Brain microvascular endothelial cell (primary cell): ENCODE measurements at regions not wholly inside any gene's neighbourhood (a gene's known extent, or its start where the extent isn't known, plus 50 kb on each side); places are given as distances from the start of the nearest gene placed in this dataset.

Experiments used
- DNase-seq: peaks from one replicate; pipeline ENCODE4 v3.0.0-alpha.2; 2020
- H3K27ac ChIP-seq: fragments of 250-450 bp; sonication (Bioruptor Pico); 2 replicates; pipeline ENCODE4 v1.5.1; 2020; ENCODE audit warnings: mild to moderate bottlenecking, moderate library complexity
- H3K27me3 ChIP-seq: fragments of 250-450 bp; sonication (Bioruptor Pico); replicated peaks from 2 replicates; pipeline ENCODE4 v1.5.1; 2020; ENCODE audit warnings: mild to moderate bottlenecking
- H3K36me3 ChIP-seq: fragments of 250-450 bp; sonication (Bioruptor Pico); replicated peaks from 2 replicates; pipeline ENCODE4 v1.5.1; 2020; ENCODE audit warnings: mild to moderate bottlenecking
- H3K4me3 ChIP-seq: 2 replicates; pipeline ENCODE4 v1.5.1; 2011; ENCODE audit warnings: low read depth, mild to moderate bottlenecking, control low read depth, low read length, moderate library complexity
- in situ Hi-C: cut with HindIII; loops from 2 replicates; pipeline ENCODE4 v1.10.0; 2017; ENCODE audit warnings: low sequenced_read_pairs, low pct_ligation_motif_present
- TF ChIP-seq, protein P1 (sequence below): IDR thresholded peaks from 2 replicates; pipeline ENCODE4 v1.5.1; 2011; ENCODE audit warnings: low read depth, mild to moderate bottlenecking, moderate library complexity, low read length, control low read depth, inconsistent platforms; ENCODE audit errors: missing control alignments

DNA sequence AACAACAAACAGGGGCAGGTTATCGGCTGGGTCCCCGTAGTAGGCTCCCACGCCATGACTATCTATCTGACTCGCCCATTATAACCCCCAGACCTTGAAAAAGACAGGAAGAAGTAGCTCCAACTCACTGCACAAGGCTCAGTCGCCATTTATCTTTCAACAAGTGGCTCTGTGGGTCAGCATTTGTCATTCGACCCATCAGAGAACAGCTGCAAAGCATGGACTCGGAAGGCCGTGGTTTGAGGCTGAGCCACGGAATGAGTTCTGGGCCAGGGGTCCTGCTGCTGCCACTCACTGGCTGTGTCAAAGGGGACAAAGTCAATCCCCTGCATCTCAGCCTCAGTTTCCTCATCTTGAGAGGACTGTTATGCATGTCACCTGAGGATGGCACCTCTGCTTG, 131.0 kb downstream of the DMRTA2 start:
- no peak for DNase-seq
- H3K36me3 ChIP-seq, result no peaks in the 10 kb centered on the region
- H3K4me3 ChIP-seq, result no peak overlapping the region
- no peak overlapping the region for H3K27ac ChIP-seq
- TF ChIP-seq, protein P1, sequence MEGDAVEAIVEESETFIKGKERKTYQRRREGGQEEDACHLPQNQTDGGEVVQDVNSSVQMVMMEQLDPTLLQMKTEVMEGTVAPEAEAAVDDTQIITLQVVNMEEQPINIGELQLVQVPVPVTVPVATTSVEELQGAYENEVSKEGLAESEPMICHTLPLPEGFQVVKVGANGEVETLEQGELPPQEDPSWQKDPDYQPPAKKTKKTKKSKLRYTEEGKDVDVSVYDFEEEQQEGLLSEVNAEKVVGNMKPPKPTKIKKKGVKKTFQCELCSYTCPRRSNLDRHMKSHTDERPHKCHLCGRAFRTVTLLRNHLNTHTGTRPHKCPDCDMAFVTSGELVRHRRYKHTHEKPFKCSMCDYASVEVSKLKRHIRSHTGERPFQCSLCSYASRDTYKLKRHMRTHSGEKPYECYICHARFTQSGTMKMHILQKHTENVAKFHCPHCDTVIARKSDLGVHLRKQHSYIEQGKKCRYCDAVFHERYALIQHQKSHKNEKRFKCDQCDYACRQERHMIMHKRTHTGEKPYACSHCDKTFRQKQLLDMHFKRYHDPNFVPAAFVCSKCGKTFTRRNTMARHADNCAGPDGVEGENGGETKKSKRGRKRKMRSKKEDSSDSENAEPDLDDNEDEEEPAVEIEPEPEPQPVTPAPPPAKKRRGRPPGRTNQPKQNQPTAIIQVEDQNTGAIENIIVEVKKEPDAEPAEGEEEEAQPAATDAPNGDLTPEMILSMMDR, result no peak
- H3K27me3 ChIP-seq, result no peaks in the 10 kb centered on the region
- in situ Hi-C loops, result no loop called here

DNA sequence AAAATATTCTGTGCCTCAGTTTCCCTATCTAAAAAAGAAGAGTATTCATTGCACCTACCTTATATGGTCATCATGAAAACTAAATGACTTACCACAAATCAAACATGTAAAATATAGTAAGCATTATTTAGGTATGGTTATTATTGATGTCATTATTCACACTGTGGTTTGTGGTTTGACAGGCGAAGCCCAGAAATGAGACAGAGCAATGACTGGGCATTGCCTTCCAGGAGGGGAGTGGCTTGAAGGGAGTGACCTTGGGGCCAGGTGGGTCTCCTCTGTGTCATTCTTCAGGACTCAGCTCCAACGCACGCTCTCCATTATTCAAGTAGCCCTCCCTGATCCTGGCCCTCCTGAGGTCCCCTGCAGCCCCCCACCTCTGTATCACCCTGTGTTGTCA, 133.7 kb downstream of the DMRTA2 start:
- Histone ChIP-seq H3K36me3 (no peaks in the 10 kb centered on the region), H3K27ac (no peak overlapping the region), H3K27me3 (no peaks in the 10 kb centered on the region), H3K4me3 (no peak overlapping the region)
- TF ChIP-seq, protein P1, result no peak
- no peak for DNase-seq
- in situ Hi-C loops, result no loop called here

DNA sequence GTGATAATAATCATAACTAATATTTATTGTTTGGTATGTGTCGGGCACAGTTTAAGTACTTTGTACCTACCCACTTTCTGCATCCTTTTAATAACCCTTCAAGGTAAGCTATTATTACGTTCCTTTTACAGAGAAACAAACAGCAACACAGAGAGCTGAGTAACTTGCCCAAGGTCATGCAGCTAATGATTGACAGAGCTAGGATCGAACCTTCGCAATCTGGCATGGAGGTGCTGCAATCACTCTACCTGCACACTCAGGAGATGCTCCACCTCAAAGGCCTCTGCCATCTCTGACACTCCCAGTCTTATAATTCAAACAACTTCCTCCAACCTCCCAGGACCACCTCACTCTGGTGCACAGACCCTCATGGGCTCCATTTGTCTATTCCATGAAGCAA, 137.2 kb downstream of the DMRTA2 start:
- no peaks in the 10 kb centered on the region for H3K27me3 ChIP-seq
- H3K27ac ChIP-seq, result no peak overlapping the region
- DNase-seq, result no peak
- TF ChIP-seq, protein P1, result no peak
- in situ Hi-C loops, result no loop called here
- H3K4me3 ChIP-seq, result no peak overlapping the region
- H3K36me3 ChIP-seq, result no peaks in the 10 kb centered on the region

DNA sequence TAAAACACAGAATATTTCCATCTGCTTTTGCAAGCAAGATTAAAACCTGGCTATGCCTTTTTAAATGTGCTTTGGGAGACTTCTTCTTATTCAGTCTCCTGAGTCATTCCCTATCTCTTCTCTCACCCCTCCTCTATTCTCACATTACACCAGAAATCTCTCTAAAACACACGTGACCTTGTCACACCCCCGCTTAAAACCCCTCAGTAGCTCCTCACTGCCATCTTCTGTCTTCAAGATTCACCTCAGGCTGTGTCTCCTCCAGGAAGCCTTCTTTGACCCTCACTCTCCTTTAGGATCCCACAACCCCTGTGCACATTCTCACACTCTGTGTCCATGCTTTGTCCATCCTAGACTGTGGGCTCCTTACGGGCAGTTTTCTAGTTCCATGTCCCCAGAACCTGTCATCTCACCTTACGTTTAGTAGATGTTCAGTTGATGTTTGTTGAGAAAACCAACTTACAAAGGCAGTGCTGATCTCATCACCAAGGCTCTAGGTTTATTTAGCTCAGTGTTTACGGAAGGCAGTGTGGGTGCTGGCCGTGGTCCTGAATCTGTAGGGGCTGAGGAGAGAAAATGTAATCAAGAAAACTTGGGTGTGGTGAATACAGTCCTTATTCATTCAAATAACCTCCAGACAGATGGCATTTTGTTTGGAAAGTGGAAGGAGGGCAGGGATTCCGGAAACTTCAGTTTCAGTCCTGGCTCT, 143.5 kb downstream of the DMRTA2 start:
- H3K36me3 ChIP-seq, result no peaks in the 10 kb centered on the region
- in situ Hi-C loops, result no loop called here
- H3K27me3 ChIP-seq, result no peaks in the 10 kb centered on the region
- no peak overlapping the region for H3K4me3 ChIP-seq
- TF ChIP-seq, protein P1, result no peak
- DNase-seq, result no peak
- no peak overlapping the region for H3K27ac ChIP-seq

- no peak for DNase-seq
- Histone ChIP-seq H3K27ac (no peak overlapping the region), H3K36me3 (no peaks in the 10 kb centered on the region), H3K27me3 (no peaks in the 10 kb centered on the region), H3K4me3 (no peak overlapping the region)
- in situ Hi-C loops, result no loop called here
- TF ChIP-seq, protein P1, result no peak
These were observed 144.3 kb downstream of the DMRTA2 start for GRCh38 chr1:50278961-50279360.

GRCh38 chr1:50278410-50278809, 144.8 kb downstream of the DMRTA2 start:
- DNase-seq, result no peak
- in situ Hi-C loops, result no loop called here
- Histone ChIP-seq H3K36me3 (no peaks in the 10 kb centered on the region), H3K27me3 (no peaks in the 10 kb centered on the region), H3K4me3 (no peak overlapping the region), H3K27ac (no peak overlapping the region)
- TF ChIP-seq, protein P1, result no peak
